HG03432 (cell line): ENCODE measurements at regions not wholly inside any gene's neighbourhood (a gene's known extent, or its start where the extent isn't known, plus 50 kb on each side); places are given as distances from the start of the nearest gene placed in this dataset.
"Not testable (repeated sequence)": the region's sequence is repeated elsewhere in the genome, so short reads cannot be mapped to it uniquely, and the experiment has no call there.

Experiments
- ATAC-seq: cut with Tn5 transposase; IDR thresholded peaks from one replicate; pipeline ENCODE4 v1.9.1; 2021; ENCODE audit warnings: mild to moderate bottlenecking, moderate library complexity; ENCODE audit not compliant: unreplicated experiment

DNA sequence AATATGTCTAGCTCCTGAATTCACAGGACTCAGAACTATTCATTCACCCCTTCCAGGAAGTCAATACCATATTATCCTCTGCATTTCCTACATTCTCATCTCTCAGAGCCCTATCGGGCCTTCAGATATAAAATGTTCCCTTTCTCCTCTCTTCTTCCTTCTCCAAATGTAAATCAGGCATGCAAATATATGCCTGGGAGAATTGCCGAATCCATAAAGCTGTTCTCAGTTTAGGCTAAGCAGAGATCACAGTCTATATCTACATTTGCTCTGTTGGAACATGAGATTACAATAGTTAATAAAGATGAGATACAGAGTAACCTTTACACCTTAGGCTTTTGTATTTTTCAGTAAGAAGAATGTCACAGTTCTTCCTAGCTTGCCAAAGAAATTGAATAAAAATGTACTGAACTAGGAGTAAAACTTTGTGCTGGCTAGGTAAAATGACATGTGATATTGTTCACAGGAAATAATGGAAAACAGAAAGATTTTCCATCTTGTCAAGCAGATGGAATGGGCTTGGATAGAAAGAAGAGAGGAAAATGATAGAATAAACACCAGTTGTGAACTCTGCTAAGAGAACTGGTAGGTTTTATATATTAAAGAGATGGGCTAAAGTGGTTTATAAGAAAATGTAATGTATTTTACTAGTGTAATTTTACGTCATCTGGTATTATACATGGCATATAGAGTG is 161.5 kb downstream of the NRIP1 start:
- no peak for ATAC-seq

DNA sequence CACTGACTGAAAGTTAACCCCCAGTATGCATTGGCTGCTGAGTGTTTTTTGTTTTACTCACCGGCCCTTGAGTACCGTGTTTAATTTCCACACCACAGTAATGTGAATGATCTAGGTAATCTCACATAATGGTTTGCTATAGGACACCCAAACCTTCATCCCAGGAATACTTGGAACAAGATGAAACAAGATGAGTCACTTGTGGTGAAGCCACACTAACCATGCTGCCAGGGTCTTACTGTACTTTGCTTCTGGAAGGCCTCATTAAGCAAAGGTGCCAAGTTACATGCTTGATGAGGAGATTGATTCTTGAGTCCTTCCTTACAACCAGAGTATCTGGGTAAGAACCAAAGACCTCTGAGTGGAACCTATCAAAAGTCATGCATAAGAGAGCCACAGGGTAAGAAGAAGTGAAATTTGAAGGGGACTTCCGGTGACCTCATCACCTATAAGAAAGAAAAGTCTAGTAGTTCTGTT is 163.3 kb downstream of the NRIP1 start:
- peak; percentile 52 for ATAC-seq

DNA sequence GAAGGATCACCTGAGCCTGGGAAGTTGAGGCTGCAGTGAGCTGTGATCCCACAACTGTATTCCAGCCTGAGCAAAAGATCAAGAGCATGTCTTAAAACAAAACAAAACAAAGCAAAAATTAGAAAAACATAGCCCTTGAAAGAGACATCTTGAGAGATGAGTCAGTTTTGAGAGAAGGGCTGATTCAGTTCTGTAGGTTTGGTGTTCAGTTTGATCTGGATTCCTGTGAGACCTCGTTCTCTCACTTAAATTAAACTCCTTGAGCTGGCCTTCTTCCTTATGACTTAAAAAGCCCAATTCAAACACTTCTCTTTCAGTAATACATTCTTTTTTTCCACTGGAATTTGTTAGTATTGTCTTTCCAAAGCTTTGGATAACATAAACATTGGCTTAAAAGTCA is 164.2 kb downstream of the NRIP1 start:
- ATAC-seq = no peak

DNA sequence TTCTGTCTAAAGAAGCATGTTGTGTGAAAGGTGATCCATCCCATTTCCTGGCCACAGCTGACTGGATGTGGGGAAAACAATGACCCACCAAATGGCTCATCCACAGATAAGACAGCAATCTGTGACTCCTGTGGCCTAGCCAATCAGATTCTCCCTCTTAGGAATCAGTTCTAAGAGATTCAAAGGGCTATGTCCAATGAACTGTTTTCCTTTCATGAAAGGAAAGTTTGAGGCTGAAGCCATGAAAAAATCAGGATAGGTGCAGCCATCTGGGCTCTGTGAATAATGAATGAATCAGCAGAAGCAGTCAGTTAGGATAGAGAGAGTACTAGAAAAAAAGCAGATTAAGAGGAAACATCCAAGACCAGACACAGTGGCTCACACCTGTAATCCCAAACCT is 164.7 kb downstream of the NRIP1 start:
- no peak for ATAC-seq

DNA sequence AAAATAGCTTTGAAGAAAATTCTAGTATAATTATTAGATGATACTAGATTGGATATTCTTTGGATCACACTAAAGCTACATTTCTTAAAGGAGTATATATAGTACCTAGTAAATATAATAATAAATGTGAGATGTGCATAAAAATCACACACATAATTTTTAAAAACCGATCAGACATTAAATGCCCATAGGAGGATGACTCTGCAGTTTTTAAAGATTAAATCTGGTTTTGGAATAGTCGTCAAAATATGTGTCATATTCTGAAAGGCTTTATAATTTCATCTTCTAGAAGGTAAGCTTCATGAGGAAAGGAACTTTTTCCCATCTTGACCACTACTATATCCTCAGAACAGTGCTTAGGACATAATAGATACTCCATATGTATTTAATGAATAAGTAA is 169.0 kb downstream of the NRIP1 start:
- no peak for ATAC-seq

DNA sequence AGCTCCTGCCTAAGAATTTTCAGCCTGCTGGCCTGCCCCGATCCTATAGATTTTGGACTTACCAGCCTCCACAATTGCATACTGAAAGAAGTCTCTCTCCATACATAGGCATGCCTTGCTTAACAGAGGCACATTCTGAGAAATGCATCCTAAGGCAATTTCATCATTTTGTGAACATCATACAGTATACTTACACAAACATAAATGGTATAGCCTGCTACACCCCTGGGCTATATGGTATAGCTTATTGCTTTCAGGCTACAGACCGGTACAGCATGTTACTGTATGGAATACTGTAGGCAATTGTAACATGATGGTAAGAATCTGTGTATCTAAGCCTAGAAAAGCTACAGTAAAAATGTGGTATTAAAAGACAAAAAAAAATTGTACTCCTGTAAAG is 174.7 kb downstream of the NRIP1 start:
- no peak for ATAC-seq

DNA sequence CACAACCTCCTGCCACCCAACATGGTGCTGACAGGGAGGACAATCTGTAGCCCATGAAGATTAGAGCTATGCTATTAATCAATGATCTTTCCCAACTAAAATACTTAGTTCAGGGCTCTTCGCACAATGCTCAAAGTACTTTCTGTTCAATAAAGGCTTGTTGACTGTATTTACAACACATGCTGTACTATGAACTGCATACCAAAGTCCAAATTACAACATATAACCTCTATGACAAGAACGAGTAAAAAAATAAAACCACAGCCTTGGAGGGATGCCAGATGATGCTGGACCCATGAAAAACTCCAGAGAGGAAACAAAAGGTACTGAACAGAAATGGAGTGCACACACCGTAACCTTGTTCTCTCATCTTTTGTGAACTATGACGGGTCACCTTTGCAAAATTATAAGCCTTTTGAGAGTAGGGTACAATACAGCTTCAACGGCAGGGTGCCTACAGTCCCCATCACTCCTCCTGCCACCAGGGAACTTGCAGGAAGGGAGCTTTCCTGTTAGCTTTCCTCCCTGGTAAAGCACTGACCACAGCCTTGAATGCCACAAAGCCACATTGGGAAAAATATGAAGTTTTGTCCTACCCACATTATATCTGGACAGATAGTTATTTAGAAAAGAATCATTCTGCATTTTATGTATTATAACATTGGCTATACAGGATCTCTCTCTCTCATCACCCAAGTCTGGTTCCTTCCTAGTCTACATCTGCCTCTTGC is 175.6 kb downstream of the NRIP1 start:
- no peak for ATAC-seq

DNA sequence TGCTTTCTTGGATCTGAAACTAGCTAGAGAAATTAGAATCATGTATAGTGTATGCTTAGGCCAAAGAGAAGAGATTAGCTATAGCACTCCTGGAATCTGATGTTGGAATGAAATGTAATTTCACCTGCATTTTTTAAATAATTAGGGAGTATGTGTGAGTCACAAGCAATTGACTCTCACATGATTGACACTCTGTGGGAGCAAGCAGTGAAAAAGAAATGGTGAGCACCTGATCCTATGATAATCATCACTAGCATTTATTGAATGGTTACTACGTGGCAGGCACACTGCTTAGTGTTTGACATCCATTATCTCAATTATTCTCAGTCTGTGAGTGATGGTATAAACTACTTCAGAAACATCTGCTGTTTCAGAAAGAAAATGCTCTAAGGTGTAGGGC is 176.6 kb downstream of the NRIP1 start:
- ATAC-seq = no peak

DNA sequence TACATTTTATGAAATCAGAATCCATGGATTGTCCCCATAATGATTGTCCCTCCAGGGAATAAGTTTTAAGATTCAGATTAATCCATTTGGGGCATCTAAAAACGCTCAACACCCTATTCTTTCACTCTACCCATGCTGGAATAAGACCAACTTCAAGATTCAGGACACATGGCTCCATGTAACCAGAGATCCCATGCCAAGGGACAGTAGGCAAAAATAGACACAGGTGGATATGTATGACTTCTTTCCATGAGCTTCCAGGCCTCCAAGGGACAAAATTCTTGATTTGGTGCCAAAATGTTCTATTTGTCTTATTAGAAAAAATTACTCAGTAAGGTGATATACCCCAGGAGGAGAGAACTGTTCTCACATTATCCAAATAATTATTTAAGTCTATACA is 178.8 kb downstream of the NRIP1 start:
- no peak for ATAC-seq

DNA sequence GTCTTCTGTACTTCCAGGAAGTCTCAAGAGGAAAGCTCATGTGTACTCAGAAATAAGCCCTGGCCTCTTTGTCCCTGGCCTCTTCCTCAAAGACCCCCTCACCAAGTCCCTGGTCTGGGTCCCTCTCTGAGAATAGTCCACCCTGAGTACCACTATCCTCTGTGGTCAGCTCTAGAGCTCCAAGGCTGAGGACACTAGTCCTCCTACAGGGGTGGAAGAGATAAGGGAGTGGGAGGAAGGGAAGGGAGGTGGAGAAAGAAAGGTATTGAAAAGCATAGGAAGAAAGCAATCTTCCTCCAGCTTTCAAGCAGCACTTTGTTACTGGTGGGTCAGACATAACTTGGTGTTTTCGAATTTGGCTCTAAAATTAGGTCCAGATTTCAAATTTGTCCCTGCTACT is 181.4 kb downstream of the NRIP1 start:
- ATAC-seq = no peak

DNA sequence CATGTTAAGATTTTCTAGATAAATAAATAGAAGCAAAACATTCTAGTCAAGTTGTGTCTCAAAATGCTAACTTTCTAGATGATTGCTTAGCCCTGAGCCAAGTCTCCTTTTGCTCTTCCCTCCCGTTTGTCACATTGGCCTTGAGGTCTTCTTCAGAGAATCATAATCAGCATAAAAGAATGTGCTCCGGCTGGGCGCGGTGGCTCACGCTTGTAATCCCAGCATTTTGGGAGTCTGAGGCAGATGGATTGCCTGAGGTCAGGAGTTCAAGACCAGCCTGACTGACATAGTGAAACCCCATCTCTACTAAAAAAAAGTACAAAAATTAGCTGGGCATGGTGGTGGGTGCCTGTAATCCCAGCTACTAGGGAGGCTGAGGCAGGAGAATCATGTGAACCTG is 182.3 kb downstream of the NRIP1 start:
- not testable (repeated sequence) for ATAC-seq

DNA sequence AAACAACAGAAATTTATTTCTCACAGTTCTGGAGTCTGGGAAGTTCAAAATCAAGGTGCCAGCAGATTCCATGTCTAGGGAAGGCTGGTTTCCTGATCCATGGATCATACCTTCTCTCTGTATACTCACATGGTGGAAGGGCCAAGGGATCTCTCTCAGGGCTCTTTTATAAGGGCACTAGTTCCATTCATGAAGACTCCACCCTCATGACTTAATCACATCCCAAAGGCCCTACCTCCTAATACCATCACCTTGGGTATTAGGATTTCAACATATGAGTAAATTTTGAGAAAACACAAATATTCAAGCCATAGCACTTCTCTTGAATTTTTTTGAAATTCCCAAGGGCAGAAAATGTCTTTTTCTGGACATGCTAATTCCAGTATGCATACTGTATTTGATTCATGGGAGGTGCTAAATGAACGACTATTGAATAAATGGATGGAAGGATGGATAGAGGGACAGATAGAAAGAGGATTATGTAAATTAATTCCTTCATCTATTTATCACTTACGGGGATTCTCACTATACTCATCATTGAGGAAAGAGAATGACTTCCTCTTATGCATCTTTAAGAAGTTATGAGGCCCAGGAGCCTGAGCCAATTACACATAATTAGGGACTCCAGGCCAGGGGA is 182.8 kb downstream of the NRIP1 start:
- ATAC-seq = no peak

DNA sequence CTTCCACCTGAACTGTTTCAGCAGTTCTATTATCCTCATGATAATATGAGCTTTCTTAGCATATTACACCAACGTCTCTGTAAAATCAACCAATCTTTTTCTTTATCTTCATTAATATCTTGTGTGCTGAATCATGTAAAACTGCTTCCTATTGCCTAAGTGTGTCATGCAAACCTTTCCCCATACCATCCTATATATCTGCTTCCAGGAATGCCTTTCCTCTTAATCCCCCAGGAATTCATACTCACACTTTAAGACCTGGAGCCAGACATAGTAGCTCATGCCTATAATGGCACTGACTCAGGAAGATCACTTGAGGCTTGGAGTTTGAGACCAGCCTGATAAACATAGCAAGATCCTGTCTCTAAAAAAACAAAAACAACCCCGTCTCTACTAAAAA is 183.9 kb downstream of the NRIP1 start:
- no peak for ATAC-seq

DNA sequence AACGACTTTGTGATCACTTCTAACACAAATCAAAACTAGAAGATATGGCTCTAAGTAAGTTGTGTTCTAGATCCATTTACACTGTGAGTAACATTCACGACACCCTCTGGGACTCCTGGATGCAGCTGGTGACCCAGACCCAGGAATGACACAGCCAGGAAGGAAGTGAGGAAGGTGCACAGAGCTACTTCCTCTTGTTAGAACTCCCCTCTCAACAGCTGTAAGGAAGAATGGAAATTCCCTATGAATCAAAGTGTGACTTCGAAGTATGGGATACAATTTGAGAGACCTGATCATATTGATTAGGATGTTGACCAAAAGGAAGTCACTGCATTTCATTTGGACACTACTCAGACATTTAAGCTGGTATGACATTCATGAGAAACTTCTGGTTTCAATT is 185.3 kb downstream of the NRIP1 start:
- no peak for ATAC-seq

DNA sequence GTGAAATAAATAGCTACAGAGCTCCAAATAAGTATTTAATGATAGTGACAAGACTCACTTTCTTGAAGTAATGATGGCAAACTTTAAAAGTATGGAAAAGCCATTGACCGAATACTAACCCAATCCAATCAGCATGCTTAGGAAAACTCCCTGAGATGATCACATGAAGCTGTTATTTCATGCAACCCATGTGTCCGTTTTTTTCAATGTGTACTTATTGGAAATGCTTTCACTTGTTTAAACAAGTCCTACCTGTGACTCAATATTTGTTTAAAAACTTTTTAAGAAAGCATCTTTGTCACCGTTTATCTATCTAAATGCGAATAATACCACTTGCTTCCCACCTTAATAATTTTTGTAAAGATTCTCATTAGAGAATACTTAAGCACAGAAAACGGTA is 185.8 kb downstream of the NRIP1 start:
- no peak for ATAC-seq

DNA sequence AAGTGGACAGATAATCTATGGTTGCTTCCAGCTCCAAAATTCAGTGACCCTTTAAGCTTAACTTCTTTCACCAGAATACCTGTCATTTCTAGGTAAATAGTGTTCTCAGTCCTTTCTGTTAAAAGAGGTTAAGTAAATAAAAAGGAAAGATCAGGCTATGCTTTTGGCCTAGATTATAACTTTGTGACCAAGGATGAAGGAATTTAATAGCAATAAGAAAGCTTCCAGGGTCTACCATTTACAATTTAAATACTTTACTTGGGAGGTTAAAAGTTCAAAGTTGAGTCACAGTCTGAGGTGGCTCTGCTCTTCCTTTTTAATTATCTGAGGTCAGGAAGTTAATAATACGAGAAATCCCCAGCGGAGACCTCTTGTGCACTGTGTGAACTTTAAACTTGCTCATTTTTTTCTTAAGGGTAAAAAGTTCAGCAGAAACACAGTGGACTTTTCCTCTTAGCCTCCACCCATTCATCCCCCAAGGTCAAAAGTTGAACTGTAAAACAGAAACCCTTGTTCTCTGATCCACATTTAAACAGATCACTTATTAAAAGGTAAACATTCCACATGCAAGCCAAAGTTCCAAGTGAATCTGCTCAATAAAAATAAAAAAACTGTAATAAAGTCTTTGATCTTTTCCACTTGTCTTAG is 187.1 kb downstream of the NRIP1 start:
- ATAC-seq = peak; percentile 64

DNA sequence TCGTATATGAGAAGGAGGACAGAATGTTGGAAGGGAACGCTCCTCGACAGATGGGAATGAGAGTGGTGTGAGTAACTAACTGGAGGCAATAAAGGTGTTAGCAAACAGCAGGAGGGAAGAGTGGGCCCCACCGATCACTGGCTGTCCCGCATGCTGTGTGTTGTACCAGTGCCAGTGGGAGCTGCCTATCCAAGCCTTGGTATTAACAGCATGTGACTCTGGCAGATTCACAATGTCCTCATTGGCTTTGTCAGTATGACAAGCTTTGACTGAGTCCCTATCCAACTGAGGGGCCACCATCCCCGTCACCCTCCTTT is 188.3 kb downstream of the NRIP1 start:
- no peak for ATAC-seq

DNA sequence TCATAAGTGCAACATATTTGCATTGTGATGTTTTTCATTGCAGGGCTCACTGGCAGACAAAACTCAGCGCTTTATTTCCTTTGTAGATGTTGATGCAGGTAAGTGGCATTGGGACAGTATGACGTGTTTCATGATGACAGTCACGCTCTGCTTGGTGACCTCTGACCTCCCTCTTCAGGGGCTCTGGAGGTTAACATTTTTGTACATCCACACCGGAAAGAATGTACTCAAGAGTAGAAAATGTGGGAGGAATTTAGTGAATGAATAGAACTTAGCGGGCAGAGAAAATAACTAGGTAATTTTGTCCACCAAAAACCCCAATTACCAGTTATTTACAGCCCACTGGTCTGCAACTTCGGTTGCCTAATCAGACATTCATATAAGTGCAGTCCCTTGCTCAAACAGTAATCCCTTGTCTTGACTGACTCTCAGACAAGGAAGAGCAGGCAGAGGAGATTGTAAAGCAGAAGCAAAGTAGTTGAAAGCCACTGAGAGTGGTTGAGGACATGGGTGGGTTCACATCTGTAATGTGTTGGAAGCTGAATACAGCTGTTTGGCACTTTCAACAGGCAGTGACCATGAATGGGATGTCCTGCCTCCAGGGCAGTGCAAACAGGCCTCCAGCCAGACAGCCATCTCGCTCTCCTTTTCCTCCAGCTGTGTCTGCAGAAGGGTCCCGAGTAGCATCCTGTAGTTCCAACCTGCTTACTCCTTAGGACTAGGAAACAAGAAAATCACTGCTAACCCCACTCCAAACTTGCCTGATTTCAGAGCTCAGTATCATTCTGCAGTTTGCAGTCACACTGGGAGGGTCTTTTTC is 188.9 kb downstream of the NRIP1 start:
- peak; percentile 75 for ATAC-seq

DNA sequence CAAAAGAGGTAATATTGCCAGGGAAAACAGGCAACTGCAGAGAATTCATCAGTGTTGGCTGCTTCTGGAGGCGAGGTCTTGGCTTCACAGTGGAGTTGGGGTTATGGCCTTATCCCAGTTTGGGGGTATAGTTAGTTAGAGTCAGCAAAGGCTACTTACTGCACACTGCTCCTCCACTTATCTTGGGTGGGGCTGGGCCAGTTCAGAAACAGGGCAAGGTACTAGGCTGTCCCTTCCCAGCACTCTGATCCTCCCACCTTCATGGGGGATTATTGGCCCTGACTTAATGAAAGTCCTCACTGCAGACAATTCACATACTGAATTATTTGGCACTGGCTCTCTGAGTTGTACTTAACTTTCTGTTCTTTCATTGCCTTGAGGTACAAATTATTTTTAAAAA is 189.6 kb downstream of the NRIP1 start:
- ATAC-seq = no peak

DNA sequence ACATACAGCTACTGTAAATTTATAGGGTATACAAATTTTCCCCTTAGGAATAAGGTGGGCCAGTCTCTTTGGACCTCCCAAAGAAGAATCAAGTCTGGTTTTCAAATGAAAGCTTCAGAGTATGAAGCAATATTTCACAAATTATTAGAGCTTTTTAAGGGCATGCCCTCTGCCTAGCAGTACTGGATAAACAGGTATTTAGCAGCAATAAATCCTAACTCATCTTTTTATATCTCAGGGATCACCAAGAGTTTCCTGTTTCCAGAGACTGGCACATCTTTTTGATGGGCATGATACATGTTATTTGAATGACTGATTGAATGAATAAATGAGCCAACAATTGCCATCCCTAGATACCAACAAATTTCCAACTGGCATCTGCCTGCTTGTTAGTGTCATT is 190.4 kb downstream of the NRIP1 start:
- no peak for ATAC-seq

DNA sequence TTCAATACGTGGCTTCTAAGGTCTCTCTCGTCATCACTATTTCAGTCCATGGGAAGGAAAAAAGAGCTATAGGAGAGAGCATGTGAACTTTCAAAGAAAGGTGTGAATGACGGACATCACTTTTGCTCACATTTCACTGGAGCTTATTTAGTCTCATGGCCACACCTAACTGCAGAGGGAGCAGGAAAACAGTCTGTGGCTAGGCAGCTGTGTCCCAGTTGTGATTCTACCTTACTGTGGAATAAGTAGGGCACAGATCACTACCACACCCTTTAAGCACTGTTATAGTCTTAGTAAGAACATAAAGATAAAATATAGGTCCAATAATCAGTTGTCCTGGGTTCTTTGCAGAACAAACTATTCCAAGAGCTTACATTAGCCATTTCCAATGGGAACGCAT is 192.9 kb downstream of the NRIP1 start:
- ATAC-seq = no peak
